ENCODE measurements at regions not wholly inside any gene's neighbourhood (a gene's known extent, or its start where the extent isn't known, plus 50 kb on each side); places are given as distances from the start of the nearest gene placed in this dataset.

- no peaks in the 10 kb centered on the region for H3K4me1 ChIP-seq (ENCODE audit: low read depth)
- no peaks in the 10 kb centered on the region for H3K36me3 ChIP-seq
These were observed 1132.9 kb upstream of the WWC1 start for GRCh38 chr5:167158588-167158987.

DNA sequence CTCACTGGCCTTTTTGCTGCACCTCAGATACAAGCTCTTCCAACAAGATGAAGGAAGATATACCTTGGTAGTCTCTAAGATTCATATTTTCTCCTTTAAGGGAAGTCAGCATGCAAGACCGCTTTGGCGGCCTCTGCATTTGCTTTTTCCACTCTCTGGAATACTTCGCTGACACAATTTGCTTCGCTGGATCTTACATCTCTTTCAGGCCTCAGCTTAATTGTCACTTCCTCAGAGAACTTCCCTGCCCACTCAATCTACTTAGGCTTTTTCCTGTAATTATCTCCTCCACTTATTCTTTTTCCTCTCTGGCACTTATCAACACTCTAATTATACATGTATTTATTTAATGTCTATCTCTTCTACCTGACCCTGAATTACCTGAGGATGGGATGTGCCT lies 1131.1 kb upstream of the WWC1 start:
- no peaks in the 10 kb centered on the region for H3K9me3 ChIP-seq (ENCODE audit: low read depth)
- H3K36me3 ChIP-seq, result no peaks in the 10 kb centered on the region
- H3K4me1 ChIP-seq (ENCODE audit: low read depth), result no peaks in the 10 kb centered on the region
- TF ChIP-seq, protein P1, sequence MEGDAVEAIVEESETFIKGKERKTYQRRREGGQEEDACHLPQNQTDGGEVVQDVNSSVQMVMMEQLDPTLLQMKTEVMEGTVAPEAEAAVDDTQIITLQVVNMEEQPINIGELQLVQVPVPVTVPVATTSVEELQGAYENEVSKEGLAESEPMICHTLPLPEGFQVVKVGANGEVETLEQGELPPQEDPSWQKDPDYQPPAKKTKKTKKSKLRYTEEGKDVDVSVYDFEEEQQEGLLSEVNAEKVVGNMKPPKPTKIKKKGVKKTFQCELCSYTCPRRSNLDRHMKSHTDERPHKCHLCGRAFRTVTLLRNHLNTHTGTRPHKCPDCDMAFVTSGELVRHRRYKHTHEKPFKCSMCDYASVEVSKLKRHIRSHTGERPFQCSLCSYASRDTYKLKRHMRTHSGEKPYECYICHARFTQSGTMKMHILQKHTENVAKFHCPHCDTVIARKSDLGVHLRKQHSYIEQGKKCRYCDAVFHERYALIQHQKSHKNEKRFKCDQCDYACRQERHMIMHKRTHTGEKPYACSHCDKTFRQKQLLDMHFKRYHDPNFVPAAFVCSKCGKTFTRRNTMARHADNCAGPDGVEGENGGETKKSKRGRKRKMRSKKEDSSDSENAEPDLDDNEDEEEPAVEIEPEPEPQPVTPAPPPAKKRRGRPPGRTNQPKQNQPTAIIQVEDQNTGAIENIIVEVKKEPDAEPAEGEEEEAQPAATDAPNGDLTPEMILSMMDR (IDR thresholded peaks at IDR 0.05; ENCODE audit: low read depth, low read length), result no peak
- no peak overlapping the region for H3K27ac ChIP-seq
- H3K27me3 ChIP-seq, result no peaks in the 10 kb centered on the region
- no peak for DNase-seq (ENCODE audit: low read depth in 1 of 2, low spot score in 1 of 2)
- H3K4me3 ChIP-seq, result no peak overlapping the region

More at GRCh38 chr5:167158588-167158987, 1132.9 kb upstream of the WWC1 start:
- Histone ChIP-seq H3K4me3 (no peak overlapping the region), H3K27ac (no peak overlapping the region), H3K9me3 (ENCODE audit: low read depth) (no peaks in the 10 kb centered on the region), H3K27me3 (no peaks in the 10 kb centered on the region)
- TF ChIP-seq, protein P1 (IDR thresholded peaks at IDR 0.05; ENCODE audit: low read depth, low read length), result no peak
- DNase-seq (ENCODE audit: low read depth in 1 of 2, low spot score in 1 of 2), result no peak

DNA sequence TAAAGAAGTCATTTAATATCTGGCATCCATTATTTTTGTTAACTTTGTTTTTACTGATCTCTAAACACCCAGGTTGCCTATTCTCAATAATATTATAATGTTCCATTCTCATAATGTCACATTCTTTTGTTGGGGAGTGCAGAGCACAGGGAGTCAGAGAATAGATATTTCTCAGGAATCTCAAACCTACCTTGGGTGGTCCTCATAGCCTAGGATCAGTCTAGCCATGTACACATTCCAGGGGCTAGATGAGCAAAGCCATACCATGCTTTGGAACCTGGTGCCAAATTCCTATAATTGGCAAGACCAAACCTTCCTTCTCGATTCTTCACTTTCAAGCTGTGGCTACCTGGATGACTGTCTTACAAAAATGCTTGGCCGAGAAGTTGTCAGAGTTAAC lies 1124.7 kb upstream of the WWC1 start:
- no peak for DNase-seq (ENCODE audit: low read depth in 1 of 2, low spot score in 1 of 2)
- H3K4me3 ChIP-seq, result no peak overlapping the region
- TF ChIP-seq, protein P1 (IDR thresholded peaks at IDR 0.05; ENCODE audit: low read depth, low read length), result no peak
- H3K4me1 ChIP-seq (ENCODE audit: low read depth), result no peaks in the 10 kb centered on the region
- H3K27ac ChIP-seq, result no peak overlapping the region
- H3K27me3 ChIP-seq, result no peaks in the 10 kb centered on the region
- H3K9me3 ChIP-seq (ENCODE audit: low read depth), result no peaks in the 10 kb centered on the region
- H3K36me3 ChIP-seq, result no peaks in the 10 kb centered on the region

GRCh38 chr5:167167191-167167795 lies 1124.2 kb upstream of the WWC1 start:
- TF ChIP-seq, protein P1 (IDR thresholded peaks at IDR 0.05; ENCODE audit: low read depth, low read length), result no peak
- Histone ChIP-seq H3K27me3 (no peaks in the 10 kb centered on the region), H3K9me3 (ENCODE audit: low read depth) (no peaks in the 10 kb centered on the region), H3K4me3 (no peak overlapping the region), H3K4me1 (ENCODE audit: low read depth) (no peaks in the 10 kb centered on the region), H3K27ac (no peak overlapping the region), H3K36me3 (no peaks in the 10 kb centered on the region)
- no peak for DNase-seq (ENCODE audit: low read depth in 1 of 2, low spot score in 1 of 2)

GRCh38 chr5:167168971-167169370 lies 1122.5 kb upstream of the WWC1 start:
- Histone ChIP-seq H3K4me3 (no peak overlapping the region), H3K9me3 (ENCODE audit: low read depth) (no peaks in the 10 kb centered on the region), H3K4me1 (ENCODE audit: low read depth) (no peaks in the 10 kb centered on the region), H3K27ac (no peak overlapping the region), H3K27me3 (no peaks in the 10 kb centered on the region), H3K36me3 (no peaks in the 10 kb centered on the region)
- TF ChIP-seq, protein P1 (IDR thresholded peaks at IDR 0.05; ENCODE audit: low read depth, low read length), result no peak
- DNase-seq (ENCODE audit: low read depth in 1 of 2, low spot score in 1 of 2), result no peak

Data from cardiac muscle cell (in vitro differentiated cells and primary cell).